ENCODE measurements at regions not wholly inside any gene's neighbourhood (a gene's known extent, or its start where the extent isn't known, plus 50 kb on each side); places are given as distances from the start of the nearest gene placed in this dataset.

DNA sequence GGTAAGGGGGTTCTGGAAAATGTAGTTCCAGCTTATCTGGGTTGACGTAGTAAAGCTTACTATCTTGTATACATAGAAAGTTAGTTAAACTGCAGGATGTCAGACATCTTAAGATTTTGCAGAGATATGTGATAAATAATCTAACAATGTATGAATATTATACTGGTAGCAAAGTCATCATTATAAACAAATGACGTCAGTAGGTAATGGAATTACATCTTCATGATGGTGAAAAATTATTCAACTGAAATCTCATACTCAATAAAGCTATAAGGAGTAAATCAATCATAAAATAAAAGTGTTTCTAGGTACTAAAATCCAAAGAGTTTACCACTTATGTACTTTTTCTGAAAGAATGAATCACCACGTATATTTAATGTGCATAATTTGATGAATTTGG, 217.3 kb upstream of the CDH10 start:
- H3K4me3 ChIP-seq (ENCODE audit: control insufficient read depth, low read depth, low read length), result no peak overlapping the region
- DNase-seq (ENCODE audit: low read depth), result no peak
- no peak for TF ChIP-seq CTCF (conservative IDR thresholded peaks at IDR 0.05; ENCODE audit: control insufficient read depth, insufficient read depth, low read depth, low read length)

DNA sequence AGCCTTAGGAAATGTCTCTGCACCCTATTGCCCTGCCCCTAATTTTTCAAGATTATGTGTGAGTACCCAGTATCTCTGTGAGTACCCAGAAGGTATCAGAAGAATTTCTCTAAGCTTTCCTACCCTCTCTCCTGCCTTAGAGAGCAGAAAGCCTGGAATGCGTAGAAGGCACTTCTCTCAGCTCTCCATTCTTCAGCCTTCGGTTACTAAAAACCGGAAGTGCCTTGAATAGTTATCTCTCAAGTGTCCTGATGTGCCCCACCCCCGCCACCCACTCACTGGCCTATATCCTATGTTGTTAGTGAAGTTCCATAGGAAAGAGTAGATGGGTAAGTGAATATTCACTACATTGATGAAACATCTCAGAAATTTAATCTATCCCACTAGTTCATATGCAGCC, 210.7 kb upstream of the CDH10 start:
- no peak overlapping the region for H3K4me3 ChIP-seq (ENCODE audit: control insufficient read depth, low read depth, low read length)
- DNase-seq (ENCODE audit: low read depth), result no peak
- TF ChIP-seq CTCF (conservative IDR thresholded peaks at IDR 0.05; ENCODE audit: control insufficient read depth, insufficient read depth, low read depth, low read length), result no peak

GRCh38 chr5:24854850-24855249, 210.1 kb upstream of the CDH10 start:
- no peak for DNase-seq (ENCODE audit: low read depth)
- TF ChIP-seq CTCF (conservative IDR thresholded peaks at IDR 0.05; ENCODE audit: control insufficient read depth, insufficient read depth, low read depth, low read length), result no peak

GRCh38 chr5:24854350-24854749, 209.6 kb upstream of the CDH10 start:
- H3K4me3 ChIP-seq (ENCODE audit: control insufficient read depth, low read depth, low read length), result no peak overlapping the region
- TF ChIP-seq CTCF (conservative IDR thresholded peaks at IDR 0.05; ENCODE audit: control insufficient read depth, insufficient read depth, low read depth, low read length), result no peak
- DNase-seq (ENCODE audit: low read depth), result no peak

More at GRCh38 chr5:24854850-24855249, 210.1 kb upstream of the CDH10 start:
- no peak overlapping the region for H3K4me3 ChIP-seq (ENCODE audit: control insufficient read depth, low read depth, low read length)

- no peak overlapping the region for H3K4me3 ChIP-seq (ENCODE audit: control insufficient read depth, low read depth, low read length)
- DNase-seq (ENCODE audit: low read depth), result no peak
- TF ChIP-seq CTCF (conservative IDR thresholded peaks at IDR 0.05; ENCODE audit: control insufficient read depth, insufficient read depth, low read depth, low read length), result no peak
Observed at GRCh38 chr5:24850926-24851486, 206.2 kb upstream of the CDH10 start.

DNA sequence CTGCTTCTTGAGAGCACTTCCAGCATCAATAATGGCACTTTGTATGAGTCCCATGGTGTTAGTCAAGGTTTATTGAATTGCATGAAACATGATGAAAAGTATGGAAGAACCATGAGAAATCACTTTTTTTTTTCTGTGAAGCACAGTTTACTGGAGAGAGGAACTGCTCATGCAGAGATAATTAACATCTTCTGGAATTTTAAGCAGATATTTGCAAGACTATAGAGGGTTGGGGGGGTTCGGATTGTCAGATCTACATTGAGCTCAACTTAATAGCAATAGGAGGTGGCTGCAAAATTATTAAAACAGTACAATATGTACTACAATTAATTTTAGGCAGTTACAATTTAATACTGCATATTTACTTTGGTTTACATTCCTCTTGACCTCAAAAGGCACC, 204.4 kb upstream of the CDH10 start:
- H3K4me3 ChIP-seq (ENCODE audit: control insufficient read depth, low read depth, low read length), result no peak overlapping the region

More for the DNA sequence above, 204.4 kb upstream of the CDH10 start:
- no peak for TF ChIP-seq CTCF (conservative IDR thresholded peaks at IDR 0.05; ENCODE audit: control insufficient read depth, insufficient read depth, low read depth, low read length)
- no peak for DNase-seq (ENCODE audit: low read depth)

Measured in fibroblast of mammary gland (primary cell).